ENCODE measurements at regions not wholly inside any gene's neighbourhood (a gene's known extent, or its start where the extent isn't known, plus 50 kb on each side); places are given as distances from the start of the nearest gene placed in this dataset.

DNA sequence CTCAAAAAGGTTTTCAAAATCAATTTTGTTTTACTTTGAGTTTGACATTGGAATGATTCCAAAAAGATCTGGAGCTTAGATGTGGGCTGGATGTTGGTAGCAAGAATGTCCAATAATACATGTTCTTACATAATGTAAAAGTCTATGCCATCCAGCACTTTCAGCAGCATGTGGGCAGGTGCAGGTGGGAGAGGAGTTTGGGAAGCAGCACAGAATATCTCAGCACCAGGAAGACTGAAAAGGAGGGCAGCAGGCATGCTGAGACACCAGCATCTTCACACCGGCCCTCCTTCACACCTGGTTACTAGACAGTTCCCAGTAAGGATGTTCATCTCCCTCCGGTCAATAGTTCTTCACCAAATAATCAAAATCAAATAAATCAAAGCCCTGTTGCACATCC is 166.6 kb downstream of the ZBTB18 start:
- TF ChIP-seq, protein P1, sequence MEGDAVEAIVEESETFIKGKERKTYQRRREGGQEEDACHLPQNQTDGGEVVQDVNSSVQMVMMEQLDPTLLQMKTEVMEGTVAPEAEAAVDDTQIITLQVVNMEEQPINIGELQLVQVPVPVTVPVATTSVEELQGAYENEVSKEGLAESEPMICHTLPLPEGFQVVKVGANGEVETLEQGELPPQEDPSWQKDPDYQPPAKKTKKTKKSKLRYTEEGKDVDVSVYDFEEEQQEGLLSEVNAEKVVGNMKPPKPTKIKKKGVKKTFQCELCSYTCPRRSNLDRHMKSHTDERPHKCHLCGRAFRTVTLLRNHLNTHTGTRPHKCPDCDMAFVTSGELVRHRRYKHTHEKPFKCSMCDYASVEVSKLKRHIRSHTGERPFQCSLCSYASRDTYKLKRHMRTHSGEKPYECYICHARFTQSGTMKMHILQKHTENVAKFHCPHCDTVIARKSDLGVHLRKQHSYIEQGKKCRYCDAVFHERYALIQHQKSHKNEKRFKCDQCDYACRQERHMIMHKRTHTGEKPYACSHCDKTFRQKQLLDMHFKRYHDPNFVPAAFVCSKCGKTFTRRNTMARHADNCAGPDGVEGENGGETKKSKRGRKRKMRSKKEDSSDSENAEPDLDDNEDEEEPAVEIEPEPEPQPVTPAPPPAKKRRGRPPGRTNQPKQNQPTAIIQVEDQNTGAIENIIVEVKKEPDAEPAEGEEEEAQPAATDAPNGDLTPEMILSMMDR (IDR thresholded peaks at IDR 0.05) = no peak
- no peak for TF ChIP-seq POLR2A (IDR thresholded peaks at IDR 0.05)

All from prostate gland (tissue), 2 donors.